Erythroblast (primary cell): ENCODE measurements at regions not wholly inside any gene's neighbourhood (a gene's known extent, or its start where the extent isn't known, plus 50 kb on each side); places are given as distances from the start of the nearest gene placed in this dataset.

Source experiments
- GATA1 ChIP-seq: IDR thresholded peaks from 2 replicates; pipeline ENCODE4 v1.6.1; 2011; ENCODE audit warnings: low read depth, mild to moderate bottlenecking, control low read depth, low read length, moderate library complexity
- POLR2A ChIP-seq: IDR thresholded peaks from 2 replicates; pipeline ENCODE4 v1.6.1; 2011; ENCODE audit warnings: mild to moderate bottlenecking, low read length

DNA sequence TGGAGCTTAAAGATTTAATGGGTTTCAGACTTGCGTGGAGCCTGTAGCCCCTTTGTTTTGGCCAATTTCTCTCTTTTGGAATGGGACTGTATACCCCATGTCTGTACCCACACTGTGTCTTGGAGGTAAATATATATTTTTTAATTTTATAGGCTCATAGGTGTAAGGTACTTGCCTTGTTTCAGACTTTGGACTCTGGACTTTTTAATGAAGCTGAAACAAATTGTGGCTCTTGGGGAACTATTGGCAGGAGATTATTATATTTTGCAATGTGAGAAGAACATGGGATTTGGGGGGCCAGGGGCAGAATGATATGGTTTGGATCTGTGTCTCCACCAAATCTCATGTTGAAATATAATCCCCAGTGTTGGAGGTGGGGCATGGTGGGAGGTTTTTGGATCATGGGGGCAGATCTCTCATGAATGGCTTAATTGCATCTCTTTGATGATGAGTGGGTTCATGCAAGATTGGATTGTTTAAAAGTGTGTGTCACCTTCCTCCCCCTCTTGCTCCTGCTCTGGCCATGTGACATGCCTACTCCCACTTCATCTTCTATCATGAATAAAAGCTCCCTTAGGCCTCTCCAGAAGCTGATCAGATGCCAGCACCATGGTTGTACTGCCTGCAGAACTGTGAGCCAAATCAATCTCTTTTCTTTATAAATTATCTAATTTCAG lies 74.1 kb upstream of the ARHGAP20 start:
- TF ChIP-seq POLR2A (no peak), GATA1 (no peak)
